ENCODE measurements at regions not wholly inside any gene's neighbourhood (a gene's known extent, or its start where the extent isn't known, plus 50 kb on each side); places are given as distances from the start of the nearest gene placed in this dataset.

DNA sequence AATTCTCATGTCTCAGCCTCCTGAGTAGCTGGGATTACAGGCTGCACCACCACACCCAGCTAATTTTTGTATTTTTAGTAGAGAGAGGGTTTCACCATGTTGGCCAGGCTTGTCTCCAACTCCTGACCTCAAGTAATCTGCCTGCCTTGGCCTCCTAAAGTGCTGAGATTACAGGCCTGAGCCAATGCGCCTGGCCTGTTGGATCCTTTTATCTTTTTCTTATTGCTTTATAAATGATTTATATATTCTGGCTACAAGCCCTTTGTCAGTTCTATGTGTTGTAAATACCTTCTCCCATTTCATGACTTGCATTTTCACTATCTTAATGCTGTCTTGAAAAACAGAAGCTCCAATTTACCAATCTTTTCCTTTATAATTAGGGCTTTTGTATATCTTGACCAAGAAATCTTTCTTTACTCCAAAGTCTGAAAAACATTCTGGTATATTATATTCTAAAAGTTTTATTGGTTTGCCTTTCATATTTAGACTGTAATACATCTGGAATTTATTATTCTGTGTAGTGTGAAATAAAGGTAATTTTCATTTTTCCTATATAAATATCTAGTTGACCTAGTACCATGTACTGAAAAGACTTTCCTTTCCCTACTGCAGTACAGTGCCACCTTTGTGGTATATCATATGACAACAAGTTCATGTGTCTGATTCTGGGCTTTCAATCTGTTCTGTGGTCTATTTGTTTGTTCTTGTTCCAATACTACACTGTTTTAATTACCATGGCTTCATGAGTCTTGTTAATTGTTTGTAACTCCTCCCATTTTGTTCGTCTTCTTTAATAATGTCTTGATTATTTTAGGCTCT, 52.9 kb upstream of the RNU6-1 start:
- no peak for DNase-seq

DNA sequence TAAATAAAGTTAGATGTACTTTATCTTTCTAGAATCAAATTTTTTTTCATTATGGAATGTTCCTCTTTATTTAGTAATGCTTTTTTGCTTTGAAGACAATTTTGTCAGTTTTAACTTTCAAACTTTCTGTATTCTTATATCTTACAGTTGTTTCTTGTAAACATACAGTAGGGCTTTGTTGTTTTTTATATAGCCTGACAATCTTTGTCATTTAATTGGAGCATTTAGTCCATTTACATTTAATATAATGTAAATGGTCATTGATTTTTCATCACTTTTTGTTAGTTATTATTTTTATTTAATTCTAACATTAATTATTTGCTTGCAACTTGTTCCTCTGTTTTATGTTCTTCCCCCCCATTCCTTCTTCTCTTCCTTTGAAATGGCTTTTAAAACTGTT, 55.4 kb upstream of the RNU6-1 start:
- DNase-seq, result no peak

DNA sequence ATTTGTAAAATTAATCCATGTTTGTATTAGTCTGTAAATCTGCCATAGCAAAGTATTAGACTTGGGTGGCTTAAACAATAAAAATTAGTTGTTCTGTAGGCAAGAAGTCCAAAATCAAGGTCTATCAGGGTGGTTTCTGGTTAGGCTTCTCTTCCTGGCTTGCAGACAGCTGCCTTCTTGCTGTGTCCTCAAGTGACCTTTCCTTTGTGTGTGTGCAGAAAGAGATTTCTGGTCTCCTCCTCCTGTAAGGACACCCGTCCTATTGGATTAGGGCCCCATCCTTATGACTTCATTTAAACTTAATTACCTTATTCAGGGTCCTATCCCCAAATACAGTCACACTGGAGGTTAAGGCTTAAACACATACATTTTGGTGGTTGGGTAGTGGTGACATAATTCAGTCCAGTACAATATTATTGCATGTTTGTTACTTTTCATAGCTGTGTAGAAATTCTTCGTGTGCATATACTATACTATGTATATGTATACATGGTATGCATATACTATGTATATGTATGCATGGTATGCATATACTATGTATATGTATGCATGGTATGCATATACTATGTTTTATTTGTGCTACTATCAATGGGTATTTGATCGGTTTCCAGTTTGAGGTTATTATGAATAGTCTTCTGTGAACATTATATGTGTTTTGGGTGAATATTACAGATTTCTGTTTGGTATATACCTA, 57.9 kb upstream of the RNU6-1 start:
- no peak for DNase-seq

DNA sequence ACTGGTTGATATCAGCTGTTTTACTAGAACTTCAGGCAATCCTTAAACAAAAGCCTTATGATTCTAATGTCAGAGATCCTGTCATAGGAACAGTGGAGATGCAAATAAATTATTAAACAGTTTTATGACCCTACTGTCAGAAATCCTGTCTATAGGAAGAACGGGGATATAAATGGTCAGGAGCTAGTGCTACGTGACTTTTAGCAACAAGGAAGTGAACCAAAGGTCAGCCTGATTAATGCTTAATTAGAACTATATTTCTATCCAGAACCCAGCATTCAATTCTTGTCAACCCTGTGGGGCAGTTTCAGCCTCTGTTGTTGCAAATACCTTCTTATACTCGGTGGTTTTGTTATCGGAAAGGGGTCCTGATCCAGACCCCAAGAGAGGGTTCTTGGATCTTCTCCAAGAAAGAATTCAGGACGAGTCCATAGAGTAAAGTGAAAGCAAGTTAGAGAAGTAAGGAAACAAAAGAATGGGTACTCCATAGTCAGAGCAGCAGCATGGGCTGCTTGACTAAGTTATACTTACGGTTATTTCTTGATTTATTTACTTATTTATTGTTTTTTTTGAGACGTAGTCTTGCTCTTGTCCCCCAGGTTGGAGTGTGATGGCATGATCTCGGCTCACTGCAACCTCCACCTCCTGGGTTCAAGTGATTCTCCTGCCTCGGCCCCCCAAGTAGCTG, 59.9 kb upstream of the RNU6-1 start:
- DNase-seq, result no peak

GRCh38 chr15:67900621-67901147, 60.8 kb upstream of the RNU6-1 start:
- no peak for DNase-seq

GRCh38 chr15:67901922-67902321, 62.1 kb upstream of the RNU6-1 start:
- no peak for DNase-seq

GRCh38 chr15:67902579-67903009, 62.7 kb upstream of the RNU6-1 start:
- DNase-seq, result no peak

- no peak for DNase-seq
Measured at GRCh38 chr15:67903708-67904107, 63.9 kb upstream of the RNU6-1 start.

DNA sequence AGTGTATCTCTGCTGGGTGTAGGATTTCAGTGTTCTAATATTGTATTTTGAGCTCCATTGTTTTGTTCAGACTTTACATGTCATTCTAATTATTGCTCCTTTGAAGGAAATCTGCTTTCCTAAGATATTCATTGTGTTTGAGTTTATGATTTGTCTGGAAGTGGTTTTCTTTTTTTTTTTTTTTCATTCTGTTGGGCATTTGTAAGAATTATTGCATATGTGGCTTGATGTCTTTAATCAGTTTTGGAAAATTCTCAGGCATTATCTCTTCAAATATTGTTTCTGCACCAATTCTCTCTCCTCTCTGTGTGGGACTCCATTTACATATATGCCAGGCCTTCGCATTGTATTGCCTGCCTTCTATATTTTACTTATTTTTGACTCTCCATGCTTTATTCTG, 65.8 kb upstream of the RNU6-1 start:
- DNase-seq, result no peak

DNA sequence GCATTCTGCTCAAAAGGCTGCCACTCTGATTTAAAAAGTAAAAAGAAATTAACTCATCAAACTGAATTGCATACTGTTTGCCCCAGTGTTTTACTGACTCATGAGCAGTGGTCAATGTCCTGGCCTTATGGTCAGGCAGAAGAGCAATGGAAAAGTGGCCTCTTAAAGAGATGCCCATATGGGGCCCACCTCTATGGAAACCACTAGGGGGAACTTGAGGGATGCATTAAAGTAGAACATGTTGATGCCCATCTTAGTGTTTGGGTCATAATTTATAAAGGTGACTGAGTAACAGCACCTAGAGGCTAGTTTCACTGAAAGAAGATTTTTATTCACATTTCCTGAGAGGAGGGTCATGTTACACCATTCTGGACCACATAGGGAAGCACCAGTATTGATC, 66.5 kb upstream of the RNU6-1 start:
- DNase-seq, result no peak

GRCh38 chr15:67907184-67907723, 67.4 kb upstream of the RNU6-1 start:
- no peak for DNase-seq

DNA sequence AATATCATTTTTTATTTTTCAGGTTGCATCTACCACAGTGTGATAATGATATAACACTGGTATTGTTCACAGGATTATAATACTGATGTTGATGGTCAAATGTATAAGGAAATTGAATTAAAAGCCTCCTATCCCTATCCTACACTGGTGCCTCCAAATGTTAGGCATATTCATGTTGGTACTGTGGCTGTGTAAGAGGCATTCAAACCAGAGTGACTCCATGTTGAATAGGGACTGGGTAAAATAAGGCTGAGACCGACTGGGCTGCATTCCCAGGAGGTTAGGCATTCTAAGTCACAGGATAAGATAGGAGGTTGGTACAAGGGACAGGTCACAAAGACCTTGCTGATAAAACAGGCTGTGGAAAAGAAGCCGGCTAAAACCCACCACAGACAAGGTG, 68.9 kb upstream of the RNU6-1 start:
- DNase-seq, result no peak

GRCh38 chr15:67911727-67912126, 71.9 kb upstream of the RNU6-1 start:
- no peak for DNase-seq

DNA sequence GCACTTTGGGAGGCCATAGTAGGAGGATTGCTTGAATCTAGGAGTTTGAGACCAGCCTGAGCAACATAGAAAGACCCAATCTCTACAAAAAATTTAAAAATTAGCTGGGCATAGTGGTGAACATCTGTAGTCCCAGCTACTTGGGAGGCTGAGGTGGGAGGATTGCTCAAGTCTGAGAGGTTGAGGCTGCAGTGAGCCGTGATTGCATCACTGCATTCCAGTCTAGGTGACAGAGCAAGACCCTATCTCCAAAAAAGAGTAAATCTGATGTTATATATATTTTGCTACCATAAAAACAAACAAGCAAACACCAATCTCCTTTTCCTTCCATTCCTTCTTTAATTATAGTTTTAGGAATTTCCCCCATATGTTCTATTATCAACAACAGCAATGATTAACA, 74.2 kb upstream of the RNU6-1 start:
- no peak for DNase-seq

DNA sequence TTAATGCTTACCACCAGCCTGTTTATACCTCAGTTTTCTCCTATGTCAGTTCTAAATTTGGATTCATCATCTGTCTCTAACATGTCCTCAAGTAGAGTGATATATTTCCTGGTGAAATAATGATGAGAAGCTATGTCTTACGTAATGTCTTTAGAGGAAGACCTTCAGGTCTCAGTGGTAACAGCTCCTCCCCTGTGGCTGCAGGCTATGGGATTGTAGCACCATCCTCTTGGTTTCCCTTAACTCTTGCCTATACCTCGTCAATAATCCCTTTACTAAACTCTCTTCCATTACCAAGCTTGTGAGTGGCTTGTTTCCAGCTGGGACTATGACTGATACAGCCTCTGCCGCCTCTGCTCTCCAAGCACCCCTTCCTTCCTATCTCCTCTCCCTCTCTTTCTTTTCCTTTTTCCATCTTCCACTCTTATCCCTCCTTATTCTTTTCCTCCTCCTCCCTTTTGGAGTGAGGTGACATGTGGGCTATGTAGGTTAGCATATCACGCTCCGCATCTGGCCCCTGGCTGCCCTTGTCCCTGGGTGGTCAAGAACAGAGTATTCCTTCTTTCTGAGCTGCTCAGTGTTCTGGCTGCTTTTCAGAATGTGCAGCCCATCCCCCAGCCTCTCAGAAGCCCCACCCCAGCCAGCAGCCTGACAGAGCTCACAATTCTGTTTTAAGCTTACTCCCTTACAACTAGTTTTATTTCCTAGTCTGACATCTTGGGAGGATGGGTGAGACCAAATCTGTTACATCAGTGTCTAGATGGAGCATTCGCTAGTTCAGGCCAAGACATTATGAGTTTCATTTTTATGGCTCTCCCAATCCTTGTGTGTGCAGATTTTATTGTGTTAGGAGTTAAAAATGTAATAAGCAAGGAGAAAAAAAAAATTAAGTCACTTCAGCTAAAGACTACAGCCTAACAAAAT, 75.0 kb upstream of the RNU6-1 start:
- DNase-seq, result no peak

GRCh38 chr15:67915461-67916374, 75.9 kb upstream of the RNU6-1 start:
- DNase-seq, result no peak

DNA sequence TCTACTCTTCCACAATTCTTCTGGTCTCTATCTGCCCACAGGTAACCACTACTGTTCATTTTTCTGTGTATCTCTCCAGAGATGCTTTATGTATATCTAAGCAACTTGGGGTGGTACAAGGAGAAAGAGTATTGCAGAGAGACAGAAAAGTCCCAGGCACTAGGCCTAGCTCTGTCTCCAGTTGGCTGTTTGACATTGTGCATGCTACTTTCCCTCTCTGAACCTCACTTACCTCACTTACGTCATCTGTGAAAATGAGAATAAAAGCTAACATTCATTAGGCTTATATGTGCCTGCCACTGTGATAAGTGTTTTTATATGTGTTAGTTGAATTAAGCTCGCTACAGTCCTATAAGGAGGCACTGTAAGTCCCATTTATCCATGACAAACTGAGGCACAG, 76.7 kb upstream of the RNU6-1 start:
- no peak for DNase-seq

GRCh38 chr15:67917037-67917436, 77.2 kb upstream of the RNU6-1 start:
- DNase-seq, result no peak

DNA sequence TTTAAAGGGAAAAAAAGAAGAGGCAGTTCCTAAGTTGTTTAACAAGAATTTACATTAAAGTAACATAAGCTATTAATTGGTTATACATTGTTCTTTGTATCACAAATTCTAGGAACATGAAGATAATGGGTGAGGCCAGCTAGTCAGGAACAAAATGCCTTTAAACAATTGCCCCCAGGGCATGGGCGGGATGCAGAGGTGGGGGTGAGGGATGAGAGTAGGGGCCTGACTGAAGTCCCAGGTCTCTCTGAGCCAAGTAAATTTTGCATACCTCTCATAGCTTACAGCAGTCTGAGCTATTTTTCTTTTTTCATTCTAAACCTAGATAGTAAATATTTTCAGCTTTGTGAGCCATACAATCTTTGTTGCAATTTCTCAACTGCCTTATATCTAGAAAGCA, 77.8 kb upstream of the RNU6-1 start:
- no peak for DNase-seq

- DNase-seq, result no peak
Measured at GRCh38 chr15:67918205-67918861, 78.5 kb upstream of the RNU6-1 start.
